BLaER1 (cell line): ENCODE measurements at regions not wholly inside any gene's neighbourhood (a gene's known extent, or its start where the extent isn't known, plus 50 kb on each side); places are given as distances from the start of the nearest gene placed in this dataset.
A peak's percentile ranks its signal among the peaks of the same experiment; 100 is the strongest.

Experiments used
- H3K27ac ChIP-seq: shearing (Covaris generic); formaldehyde crosslinking; 2 replicates; pipeline ENCODE4 v1.8.1; 2022
- H3K27me3 ChIP-seq: shearing (Covaris generic); formaldehyde crosslinking; 2 replicates; pipeline ENCODE4 v1.8.1; 2022
- H3K36me3 ChIP-seq: shearing (Covaris generic); formaldehyde crosslinking; 2 replicates; pipeline ENCODE4 v1.8.1; 2022
- H3K4me1 ChIP-seq: shearing (Covaris generic); formaldehyde crosslinking; 2 replicates; pipeline ENCODE4 v1.8.1; 2022
- H3K4me2 ChIP-seq: shearing (Covaris generic); formaldehyde crosslinking; 2 replicates; pipeline ENCODE4 v1.8.1; 2022
- H3K4me3 ChIP-seq: shearing (Covaris generic); formaldehyde crosslinking; 2 replicates; pipeline ENCODE4 v1.8.1; 2022
- H3K9ac ChIP-seq: shearing (Covaris generic); formaldehyde crosslinking; 2 replicates; pipeline ENCODE4 v1.8.1; 2022
- H3K9me3 ChIP-seq: shearing (Covaris generic); formaldehyde crosslinking; 2 replicates; pipeline ENCODE4 v1.8.1; 2022
- H4K20me1 ChIP-seq: shearing (Covaris generic); formaldehyde crosslinking; 2 replicates; pipeline ENCODE4 v1.8.1; 2022
- Cebpa-rat ChIP-seq: shearing (Covaris generic); IDR thresholded peaks from 2 replicates; pipeline ENCODE4 v1.8.1; 2022

- H3K4me1 ChIP-seq: no peaks in the 10 kb centered on the region
- H3K36me3 ChIP-seq: no peaks in the 10 kb centered on the region
- H4K20me1 ChIP-seq: no peaks in the 10 kb centered on the region
- H3K9ac ChIP-seq: no peak overlapping the region
- no peak overlapping the region for H3K4me2 ChIP-seq
- no peak for TF ChIP-seq Cebpa-rat
- no peak overlapping the region for H3K4me3 ChIP-seq
- no peaks in the 10 kb centered on the region for H3K27me3 ChIP-seq
- no peaks in the 10 kb centered on the region for H3K9me3 ChIP-seq
- H3K27ac ChIP-seq: no peak overlapping the region
Measured at GRCh38 chr12:61647566-61647965, 612.6 kb upstream of the USP15 start.

- Histone ChIP-seq H3K27ac (no peak overlapping the region), H3K9me3 (no peaks in the 10 kb centered on the region), H3K36me3 (no peaks in the 10 kb centered on the region), H3K4me3 (no peak overlapping the region), H3K9ac (no peak overlapping the region), H3K4me1 (no peaks in the 10 kb centered on the region), H3K27me3 (no peaks in the 10 kb centered on the region), H4K20me1 (no peaks in the 10 kb centered on the region), H3K4me2 (no peak overlapping the region)
- TF ChIP-seq Cebpa-rat: no peak
Measured at GRCh38 chr12:61652265-61652664, 607.9 kb upstream of the USP15 start.

- no peak for TF ChIP-seq Cebpa-rat
- H3K27me3 ChIP-seq: no peaks in the 10 kb centered on the region
- H3K27ac ChIP-seq: no peak overlapping the region
- H3K9ac ChIP-seq: no peak overlapping the region
- no peak overlapping the region for H3K4me3 ChIP-seq
- H3K36me3 ChIP-seq: no peaks in the 10 kb centered on the region
- no peaks in the 10 kb centered on the region for H3K4me1 ChIP-seq
- no peaks in the 10 kb centered on the region for H4K20me1 ChIP-seq
- no peaks in the 10 kb centered on the region for H3K9me3 ChIP-seq
- H3K4me2 ChIP-seq: no peak overlapping the region
Measured at GRCh38 chr12:61654698-61655097, 605.5 kb upstream of the USP15 start.

GRCh38 chr12:61655241-61655640 is 605.0 kb upstream of the USP15 start:
- Histone ChIP-seq H4K20me1 (no peaks in the 10 kb centered on the region), H3K9me3 (no peaks in the 10 kb centered on the region), H3K4me3 (no peak overlapping the region), H3K9ac (no peak overlapping the region), H3K4me2 (no peak overlapping the region), H3K27me3 (no peaks in the 10 kb centered on the region), H3K4me1 (no peaks in the 10 kb centered on the region), H3K36me3 (no peaks in the 10 kb centered on the region), H3K27ac (no peak overlapping the region)
- no peak for TF ChIP-seq Cebpa-rat

- Histone ChIP-seq H3K4me1 (peaks cover 5% of the 10 kb centered on the region; the same call in 1 of the 2 replicates), H3K27me3 (no peaks in the 10 kb centered on the region), H3K36me3 (no peaks in the 10 kb centered on the region), H3K27ac (no peak overlapping the region), H4K20me1 (no peaks in the 10 kb centered on the region), H3K9me3 (peaks cover 33% of the 10 kb centered on the region), H3K4me3 (no peak overlapping the region), H3K4me2 (0 out of 2 replicates have a peak overlapping the region, but pooled peaks have one; percentile 2), H3K9ac (no peak overlapping the region)
- no peak for TF ChIP-seq Cebpa-rat
Measured at GRCh38 chr12:61667676-61668075, 592.5 kb upstream of the USP15 start.

GRCh38 chr12:61676520-61676919 is 583.7 kb upstream of the USP15 start:
- H3K27ac ChIP-seq: no peak overlapping the region
- no peaks in the 10 kb centered on the region for H3K27me3 ChIP-seq
- H3K4me1 ChIP-seq: no peaks in the 10 kb centered on the region
- TF ChIP-seq Cebpa-rat: no peak
- no peaks in the 10 kb centered on the region for H4K20me1 ChIP-seq
- no peak overlapping the region for H3K4me3 ChIP-seq
- peaks cover 9% of the 10 kb centered on the region for H3K9me3 ChIP-seq
- H3K36me3 ChIP-seq: no peaks in the 10 kb centered on the region
- H3K4me2 ChIP-seq: no peak overlapping the region
- no peak overlapping the region for H3K9ac ChIP-seq

GRCh38 chr12:61687407-61687806 is 572.8 kb upstream of the USP15 start:
- H3K4me2 ChIP-seq: no peak overlapping the region
- H3K27ac ChIP-seq: no peak overlapping the region
- no peaks in the 10 kb centered on the region for H3K4me1 ChIP-seq
- H4K20me1 ChIP-seq: no peaks in the 10 kb centered on the region
- no peaks in the 10 kb centered on the region for H3K27me3 ChIP-seq
- no peak overlapping the region for H3K4me3 ChIP-seq
- no peaks in the 10 kb centered on the region for H3K9me3 ChIP-seq
- H3K9ac ChIP-seq: no peak overlapping the region
- no peaks in the 10 kb centered on the region for H3K36me3 ChIP-seq
- no peak for TF ChIP-seq Cebpa-rat

- H4K20me1 ChIP-seq: no peaks in the 10 kb centered on the region
- H3K27ac ChIP-seq: no peak overlapping the region
- no peak for TF ChIP-seq Cebpa-rat
- H3K27me3 ChIP-seq: no peaks in the 10 kb centered on the region
- no peaks in the 10 kb centered on the region for H3K4me1 ChIP-seq
- H3K4me2 ChIP-seq: no peak overlapping the region
- H3K4me3 ChIP-seq: no peak overlapping the region
- H3K36me3 ChIP-seq: no peaks in the 10 kb centered on the region
- H3K9me3 ChIP-seq: peaks cover 16% of the 10 kb centered on the region
- H3K9ac ChIP-seq: no peak overlapping the region
Measured at GRCh38 chr12:61694214-61694613, 566.0 kb upstream of the USP15 start.

GRCh38 chr12:61701471-61701870 is 558.7 kb upstream of the USP15 start:
- H3K9me3 ChIP-seq: no peaks in the 10 kb centered on the region
- H3K27ac ChIP-seq: no peak overlapping the region
- no peaks in the 10 kb centered on the region for H3K4me1 ChIP-seq
- no peak for TF ChIP-seq Cebpa-rat
- no peaks in the 10 kb centered on the region for H3K36me3 ChIP-seq
- H3K4me3 ChIP-seq: no peak overlapping the region
- H4K20me1 ChIP-seq: no peaks in the 10 kb centered on the region
- no peak overlapping the region for H3K4me2 ChIP-seq
- no peaks in the 10 kb centered on the region for H3K27me3 ChIP-seq
- no peak overlapping the region for H3K9ac ChIP-seq

- H3K9ac ChIP-seq: no peak overlapping the region
- H3K4me3 ChIP-seq: no peak overlapping the region
- H4K20me1 ChIP-seq: no peaks in the 10 kb centered on the region
- no peaks in the 10 kb centered on the region for H3K27me3 ChIP-seq
- H3K4me1 ChIP-seq: no peaks in the 10 kb centered on the region
- no peak overlapping the region for H3K4me2 ChIP-seq
- no peak overlapping the region for H3K27ac ChIP-seq
- no peaks in the 10 kb centered on the region for H3K36me3 ChIP-seq
- H3K9me3 ChIP-seq: no peaks in the 10 kb centered on the region
- TF ChIP-seq Cebpa-rat: no peak
Measured at GRCh38 chr12:61706783-61707182, 553.4 kb upstream of the USP15 start.

- H3K9me3 ChIP-seq: no peaks in the 10 kb centered on the region
Measured at GRCh38 chr12:61713121-61713520, 547.1 kb upstream of the USP15 start.

More at GRCh38 chr12:61713121-61713520, 547.1 kb upstream of the USP15 start:
- no peaks in the 10 kb centered on the region for H3K36me3 ChIP-seq
- no peaks in the 10 kb centered on the region for H3K4me1 ChIP-seq
- no peak overlapping the region for H3K9ac ChIP-seq
- no peak overlapping the region for H3K4me3 ChIP-seq
- no peak for TF ChIP-seq Cebpa-rat
- H3K27ac ChIP-seq: no peak overlapping the region
- H3K27me3 ChIP-seq: no peaks in the 10 kb centered on the region
- H3K4me2 ChIP-seq: no peak overlapping the region
- H4K20me1 ChIP-seq: no peaks in the 10 kb centered on the region
